ENCODE measurements at regions not wholly inside any gene's neighbourhood (a gene's known extent, or its start where the extent isn't known, plus 50 kb on each side); places are given as distances from the start of the nearest gene placed in this dataset.

- DNase-seq: no peak
Observed at GRCh38 chr1:67898033-67898726, 64.9 kb upstream of the GNG12 start.

GRCh38 chr1:67897270-67897949 lies 64.1 kb upstream of the GNG12 start:
- DNase-seq: no peak

- no peak for DNase-seq
Observed at GRCh38 chr1:67896826-67897225, 63.6 kb upstream of the GNG12 start.

- DNase-seq: no peak
Observed at GRCh38 chr1:67894981-67895735, 61.9 kb upstream of the GNG12 start.

- no peak for DNase-seq
Observed at GRCh38 chr1:67893126-67893495, 59.8 kb upstream of the GNG12 start.

- DNase-seq: no peak
Observed at GRCh38 chr1:67892476-67893125, 59.3 kb upstream of the GNG12 start.

GRCh38 chr1:67890857-67891256 lies 57.6 kb upstream of the GNG12 start:
- DNase-seq: no peak

GRCh38 chr1:67889953-67890567 lies 56.8 kb upstream of the GNG12 start:
- peak; percentile 86 for DNase-seq

GRCh38 chr1:67889466-67889865 lies 56.2 kb upstream of the GNG12 start:
- no peak for DNase-seq

GRCh38 chr1:67888216-67889106 lies 55.2 kb upstream of the GNG12 start:
- DNase-seq: no peak

- no peak for DNase-seq
Observed at GRCh38 chr1:67887146-67887545, 53.9 kb upstream of the GNG12 start.

GRCh38 chr1:67886076-67886475 lies 52.8 kb upstream of the GNG12 start:
- DNase-seq: no peak

- peak; percentile 86 for DNase-seq
Observed at GRCh38 chr1:67883069-67883468, 49.8 kb upstream of the GNG12 start.
